Activated T-cell treated with anti-CD3 and anti-CD28 coated beads, Interleukin-2, amount 50 U/mL, for 4 hours (primary cell): ENCODE measurements at regions not wholly inside any gene's neighbourhood (a gene's known extent, or its start where the extent isn't known, plus 50 kb on each side); places are given as distances from the start of the nearest gene placed in this dataset.

Experiments used
- ATAC-seq, 2 donors: fragments of 200-7000 bp; cut with Tn5 transposase; one replicate each; pipeline ENCODE4 v1.10.0; 2021
- DNase-seq: peaks from one replicate; pipeline ENCODE4 v3.0.0-alpha.2; 2020
- H3K27me3 Mint-ChIP-seq: one replicate; pipeline ENCODE4 v1.8.0; 2021; ENCODE audit warnings: low read depth, mixed read lengths
- H3K36me3 Mint-ChIP-seq: one replicate; pipeline ENCODE4 v1.8.0; 2022; ENCODE audit warnings: mixed read lengths; ENCODE audit not compliant: insufficient read depth
- H3K4me1 Mint-ChIP-seq: one replicate; pipeline ENCODE4 v1.8.0; 2021; ENCODE audit warnings: low read depth, mixed read lengths
- H3K4me3 Mint-ChIP-seq: one replicate; pipeline ENCODE4 v1.8.0; 2021; ENCODE audit warnings: mild to moderate bottlenecking, moderate library complexity, mixed read lengths
- H3K9me3 Mint-ChIP-seq: one replicate; pipeline ENCODE4 v1.8.0; 2021; ENCODE audit warnings: mixed read lengths

- no peaks in the 10 kb centered on the region for H3K9me3 Mint-ChIP-seq
- DNase-seq, result no peak
- H3K4me3 Mint-ChIP-seq, result no peak overlapping the region
Measured at GRCh38 chr9:135220601-135221575, 133.4 kb downstream of the OLFM1 start.

GRCh38 chr9:135221576-135221950 is 134.1 kb downstream of the OLFM1 start:
- Mint-ChIP-seq H3K4me3 (no peak overlapping the region), H3K4me1 (no peaks in the 10 kb centered on the region), H3K9me3 (no peaks in the 10 kb centered on the region), H3K27me3 (peaks cover 14% of the 10 kb centered on the region), H3K36me3 (no peaks in the 10 kb centered on the region)
- DNase-seq (no peak), ATAC-seq (no peak)

More at GRCh38 chr9:135220601-135221575, 133.4 kb downstream of the OLFM1 start:
- no peaks in the 10 kb centered on the region for H3K4me1 Mint-ChIP-seq
- no peaks in the 10 kb centered on the region for H3K36me3 Mint-ChIP-seq
- ATAC-seq, result no peak
- peaks cover 15% of the 10 kb centered on the region for H3K27me3 Mint-ChIP-seq

GRCh38 chr9:135221951-135222631 is 134.6 kb downstream of the OLFM1 start:
- Mint-ChIP-seq H3K4me1 (no peaks in the 10 kb centered on the region), H3K36me3 (no peaks in the 10 kb centered on the region), H3K27me3 (peaks cover 12% of the 10 kb centered on the region), H3K4me3 (no peak overlapping the region), H3K9me3 (no peaks in the 10 kb centered on the region)
- ATAC-seq, result no peak
- DNase-seq, result no peak

- no peak for ATAC-seq
- H3K36me3 Mint-ChIP-seq, result no peaks in the 10 kb centered on the region
Measured at GRCh38 chr9:135222881-135223760, 135.7 kb downstream of the OLFM1 start.

GRCh38 chr9:135223831-135224230 is 136.4 kb downstream of the OLFM1 start:
- Mint-ChIP-seq H3K4me1 (no peaks in the 10 kb centered on the region), H3K27me3 (peaks cover 5% of the 10 kb centered on the region), H3K36me3 (no peaks in the 10 kb centered on the region), H3K9me3 (no peaks in the 10 kb centered on the region), H3K4me3 (no peak overlapping the region)
- DNase-seq (no peak), ATAC-seq (no peak)

More at GRCh38 chr9:135222881-135223760, 135.7 kb downstream of the OLFM1 start:
- DNase-seq, result no peak
- no peaks in the 10 kb centered on the region for H3K4me1 Mint-ChIP-seq
- H3K27me3 Mint-ChIP-seq, result peaks cover 12% of the 10 kb centered on the region
- H3K9me3 Mint-ChIP-seq, result no peaks in the 10 kb centered on the region
- no peak overlapping the region for H3K4me3 Mint-ChIP-seq

GRCh38 chr9:135224286-135224877 is 136.9 kb downstream of the OLFM1 start:
- Mint-ChIP-seq H3K4me1 (no peaks in the 10 kb centered on the region), H3K9me3 (no peaks in the 10 kb centered on the region), H3K27me3 (peaks cover 3% of the 10 kb centered on the region), H3K4me3 (no peak overlapping the region), H3K36me3 (no peaks in the 10 kb centered on the region)
- ATAC-seq (no peak), DNase-seq (no peak)

GRCh38 chr9:135224921-135225541 is 137.6 kb downstream of the OLFM1 start:
- Mint-ChIP-seq H3K9me3 (no peaks in the 10 kb centered on the region), H3K4me3 (no peak overlapping the region), H3K27me3 (peaks cover 7% of the 10 kb centered on the region), H3K4me1 (no peaks in the 10 kb centered on the region), H3K36me3 (no peaks in the 10 kb centered on the region)
- no peak for ATAC-seq
- DNase-seq, result no peak

GRCh38 chr9:135225619-135226228 is 138.3 kb downstream of the OLFM1 start:
- H3K9me3 Mint-ChIP-seq, result no peaks in the 10 kb centered on the region
- H3K4me3 Mint-ChIP-seq, result no peak overlapping the region
- ATAC-seq, result no peak
- no peaks in the 10 kb centered on the region for H3K36me3 Mint-ChIP-seq
- peaks cover 8% of the 10 kb centered on the region for H3K27me3 Mint-ChIP-seq
- no peak for DNase-seq
- no peaks in the 10 kb centered on the region for H3K4me1 Mint-ChIP-seq

GRCh38 chr9:135226369-135227050 is 139.0 kb downstream of the OLFM1 start:
- DNase-seq, result no peak
- ATAC-seq, result no peak
- Mint-ChIP-seq H3K4me1 (no peaks in the 10 kb centered on the region), H3K9me3 (no peaks in the 10 kb centered on the region), H3K36me3 (no peaks in the 10 kb centered on the region), H3K4me3 (no peak overlapping the region), H3K27me3 (peaks cover 8% of the 10 kb centered on the region)

GRCh38 chr9:135227641-135228251 is 140.3 kb downstream of the OLFM1 start:
- H3K36me3 Mint-ChIP-seq, result no peaks in the 10 kb centered on the region
- H3K4me1 Mint-ChIP-seq, result no peaks in the 10 kb centered on the region
- H3K27me3 Mint-ChIP-seq, result peaks cover 8% of the 10 kb centered on the region
- no peak for ATAC-seq
- no peaks in the 10 kb centered on the region for H3K9me3 Mint-ChIP-seq
- no peak overlapping the region for H3K4me3 Mint-ChIP-seq
- DNase-seq, result no peak

- Mint-ChIP-seq H3K9me3 (no peaks in the 10 kb centered on the region), H3K4me3 (no peak overlapping the region), H3K36me3 (no peaks in the 10 kb centered on the region), H3K27me3 (peaks cover 8% of the 10 kb centered on the region), H3K4me1 (no peaks in the 10 kb centered on the region)
- ATAC-seq (no peak), DNase-seq (no peak)
Measured at GRCh38 chr9:135228345-135228982, 141.0 kb downstream of the OLFM1 start.

- Mint-ChIP-seq H3K4me1 (no peaks in the 10 kb centered on the region), H3K9me3 (peaks cover under 1% of the 10 kb centered on the region), H3K4me3 (no peak overlapping the region), H3K36me3 (no peaks in the 10 kb centered on the region), H3K27me3 (peaks cover 8% of the 10 kb centered on the region)
- no peak for ATAC-seq
- no peak for DNase-seq
Measured at GRCh38 chr9:135228983-135229625, 141.6 kb downstream of the OLFM1 start.
